WERI-Rb-1 (cell line): ENCODE measurements at regions not wholly inside any gene's neighbourhood (a gene's known extent, or its start where the extent isn't known, plus 50 kb on each side); places are given as distances from the start of the nearest gene placed in this dataset.

Source experiments
- DNase-seq: peaks from one replicate; pipeline ENCODE4 v3.0.0-alpha.2; 2020
- H3K27ac ChIP-seq: fragments of 250-450 bp; sonication (Bioruptor Pico); 2 replicates; pipeline ENCODE4 v1.5.1; 2020; ENCODE audit warnings: mild to moderate bottlenecking, moderate library complexity
- H3K27me3 ChIP-seq: fragments of 250-450 bp; sonication (Bioruptor Pico); 2 replicates; pipeline ENCODE4 v1.5.1; 2021; ENCODE audit warnings: mild to moderate bottlenecking, low read depth, moderate library complexity; ENCODE audit not compliant: insufficient read depth, severe bottlenecking
- H3K36me3 ChIP-seq: fragments of 250-450 bp; sonication (Bioruptor Pico); 2 replicates; pipeline ENCODE4 v1.5.1; 2020; ENCODE audit warnings: mild to moderate bottlenecking, moderate library complexity
- H3K4me3 ChIP-seq: 2 replicates; pipeline ENCODE4 v1.5.1; 2011; ENCODE audit warnings: low read depth, mild to moderate bottlenecking, control low read depth, low read length
- H3K9me3 ChIP-seq: fragments of 250-450 bp; sonication (Bioruptor Pico); 2 replicates; pipeline ENCODE4 v1.5.1; 2021; ENCODE audit warnings: mild to moderate bottlenecking, moderate library complexity; ENCODE audit not compliant: severe bottlenecking
- CTCF ChIP-seq: IDR thresholded peaks from 2 replicates; pipeline ENCODE4 v1.5.1; 2011; ENCODE audit warnings: low read depth, mild to moderate bottlenecking, control low read depth, inconsistent platforms, low read length

- no peak for TF ChIP-seq CTCF
- H3K27me3 ChIP-seq = no peaks in the 10 kb centered on the region
- no peak overlapping the region for H3K27ac ChIP-seq
- H3K4me3 ChIP-seq = no peak overlapping the region
- no peaks in the 10 kb centered on the region for H3K36me3 ChIP-seq
- H3K9me3 ChIP-seq = no peaks in the 10 kb centered on the region
- no peak for DNase-seq
Measured at GRCh38 chr6:80690551-80691131, 584.2 kb downstream of the BCKDHB start.

GRCh38 chr6:80689716-80690395, 583.4 kb downstream of the BCKDHB start:
- Histone ChIP-seq H3K9me3 (no peaks in the 10 kb centered on the region), H3K36me3 (no peaks in the 10 kb centered on the region), H3K27me3 (no peaks in the 10 kb centered on the region), H3K27ac (no peak overlapping the region), H3K4me3 (no peak overlapping the region)
- no peak for DNase-seq
- no peak for TF ChIP-seq CTCF

- no peak overlapping the region for H3K4me3 ChIP-seq
- DNase-seq = no peak
- H3K27ac ChIP-seq = no peak overlapping the region
- no peaks in the 10 kb centered on the region for H3K27me3 ChIP-seq
- no peaks in the 10 kb centered on the region for H3K36me3 ChIP-seq
- H3K9me3 ChIP-seq = no peaks in the 10 kb centered on the region
- TF ChIP-seq CTCF = no peak
Measured at GRCh38 chr6:80679992-80680391, 573.5 kb downstream of the BCKDHB start.

- Histone ChIP-seq H3K36me3 (no peaks in the 10 kb centered on the region), H3K27me3 (no peaks in the 10 kb centered on the region), H3K9me3 (no peaks in the 10 kb centered on the region), H3K4me3 (no peak overlapping the region), H3K27ac (no peak overlapping the region)
- no peak for DNase-seq
- no peak for TF ChIP-seq CTCF
Measured at GRCh38 chr6:80676386-80676785, 569.9 kb downstream of the BCKDHB start.

GRCh38 chr6:80674669-80675068, 568.2 kb downstream of the BCKDHB start:
- H3K36me3 ChIP-seq = no peaks in the 10 kb centered on the region

More at GRCh38 chr6:80674669-80675068, 568.2 kb downstream of the BCKDHB start:
- Histone ChIP-seq H3K4me3 (no peak overlapping the region), H3K9me3 (no peaks in the 10 kb centered on the region), H3K27ac (no peak overlapping the region), H3K27me3 (no peaks in the 10 kb centered on the region)
- DNase-seq = no peak
- no peak for TF ChIP-seq CTCF
